MCF 10A (cell line): ENCODE measurements at regions not wholly inside any gene's neighbourhood (a gene's known extent, or its start where the extent isn't known, plus 50 kb on each side); places are given as distances from the start of the nearest gene placed in this dataset.

Source experiments
- BruUV-seq: library from RNA; stranded (reverse); fragments of 400-500 nt; replicated peaks from 2 replicates; lab custom pipeline; 2021; lab: Mats Ljungman, UMichigan
- CTCF ChIA-PET: fragments of 300-600 bp; sonication (Branson Sonifier 250); formaldehyde crosslinking; extraction: SDS; loops from one replicate; lab custom pipeline; 2021; ENCODE audit warnings: antibody characterized with exemption, inconsistent platforms; lab: Yijun Ruan, JAX
- POLR2A ChIA-PET: fragments of 300-600, 350-650 bp; sonication (Branson Sonifier 250); formaldehyde crosslinking; extraction: SDS; loops from one replicate; lab custom pipeline; 2020; ENCODE audit warnings: antibody characterized with exemption, inconsistent platforms; lab: Yijun Ruan, JAX
- DNase-seq: peaks from one replicate; pipeline ENCODE4 v3.0.0-alpha.2; 2018; ENCODE audit not compliant: unreplicated experiment
- H3K27ac Mint-ChIP-seq: one replicate; pipeline ENCODE4 v1.8.0; 2022; ENCODE audit warnings: mild to moderate bottlenecking, low read depth, mixed read lengths; ENCODE audit not compliant: unreplicated experiment
- H3K27me3 Mint-ChIP-seq: one replicate; pipeline ENCODE4 v1.8.0; 2022; ENCODE audit warnings: mixed read lengths; ENCODE audit not compliant: insufficient read depth, unreplicated experiment
- H3K36me3 Mint-ChIP-seq: one replicate; pipeline ENCODE4 v1.8.0; 2022; ENCODE audit warnings: mild to moderate bottlenecking, moderate library complexity, mixed read lengths; ENCODE audit not compliant: insufficient read depth, unreplicated experiment
- H3K4me1 Mint-ChIP-seq: one replicate; pipeline ENCODE4 v1.8.0; 2022; ENCODE audit warnings: mixed read lengths; ENCODE audit not compliant: insufficient read depth, unreplicated experiment
- H3K4me3 Mint-ChIP-seq: one replicate; pipeline ENCODE4 v1.8.0; 2022; ENCODE audit warnings: mild to moderate bottlenecking, moderate library complexity, mixed read lengths; ENCODE audit not compliant: unreplicated experiment
- H3K9me3 Mint-ChIP-seq: one replicate; pipeline ENCODE4 v1.8.0; 2022; ENCODE audit warnings: mixed read lengths; ENCODE audit not compliant: unreplicated experiment
- intact Hi-C: fragments of 100-400 bp; cut with micrococcal nuclease; formaldehyde crosslinking; loops from 2 replicates; pipeline ENCODE4 v1.14.1; 2022
- TF ChIP-seq, protein P1 (sequence below): fragments of 200-600 bp; IDR thresholded peaks from one replicate; pipeline ENCODE4 v1.8.0; 2022; ENCODE audit warnings: antibody characterized with exemption, mild to moderate bottlenecking; ENCODE audit not compliant: unreplicated experiment

DNA sequence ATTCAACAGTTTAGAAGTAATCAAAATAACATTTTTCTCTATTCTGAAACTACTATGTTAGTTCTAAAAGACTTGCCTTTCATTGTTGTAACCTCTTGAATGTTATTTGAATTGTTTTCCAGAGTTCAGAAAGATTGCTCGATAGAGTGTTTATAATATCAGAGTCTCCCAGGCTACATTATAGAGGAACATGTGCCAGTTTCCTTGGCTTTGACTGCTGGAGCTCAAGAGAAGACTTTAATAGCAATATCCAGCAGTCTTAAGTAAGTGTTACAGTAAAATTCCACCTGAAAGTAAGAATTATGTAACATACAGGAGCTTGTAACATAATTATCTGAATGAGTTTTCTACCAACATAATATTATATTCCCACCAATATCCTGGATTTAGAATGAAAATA lies 991.8 kb upstream of the ADGRB3 start:
- Mint-ChIP-seq H3K27me3 (no peaks in the 10 kb centered on the region), H3K4me1 (peaks cover 6% of the 10 kb centered on the region), H3K36me3 (no peaks in the 10 kb centered on the region), H3K27ac (no peak overlapping the region), H3K9me3 (no peaks in the 10 kb centered on the region), H3K4me3 (no peak overlapping the region)
- ChIA-PET CTCF (no interaction called here), POLR2A (no interaction called here)
- BruUV-seq: no TSS peak
- intact Hi-C loops: loop anchor here (2.0 kb wide), 1 partner anchor 32 kb away; no protein-coding TSS in a partner anchor
- TF ChIP-seq, protein P1, sequence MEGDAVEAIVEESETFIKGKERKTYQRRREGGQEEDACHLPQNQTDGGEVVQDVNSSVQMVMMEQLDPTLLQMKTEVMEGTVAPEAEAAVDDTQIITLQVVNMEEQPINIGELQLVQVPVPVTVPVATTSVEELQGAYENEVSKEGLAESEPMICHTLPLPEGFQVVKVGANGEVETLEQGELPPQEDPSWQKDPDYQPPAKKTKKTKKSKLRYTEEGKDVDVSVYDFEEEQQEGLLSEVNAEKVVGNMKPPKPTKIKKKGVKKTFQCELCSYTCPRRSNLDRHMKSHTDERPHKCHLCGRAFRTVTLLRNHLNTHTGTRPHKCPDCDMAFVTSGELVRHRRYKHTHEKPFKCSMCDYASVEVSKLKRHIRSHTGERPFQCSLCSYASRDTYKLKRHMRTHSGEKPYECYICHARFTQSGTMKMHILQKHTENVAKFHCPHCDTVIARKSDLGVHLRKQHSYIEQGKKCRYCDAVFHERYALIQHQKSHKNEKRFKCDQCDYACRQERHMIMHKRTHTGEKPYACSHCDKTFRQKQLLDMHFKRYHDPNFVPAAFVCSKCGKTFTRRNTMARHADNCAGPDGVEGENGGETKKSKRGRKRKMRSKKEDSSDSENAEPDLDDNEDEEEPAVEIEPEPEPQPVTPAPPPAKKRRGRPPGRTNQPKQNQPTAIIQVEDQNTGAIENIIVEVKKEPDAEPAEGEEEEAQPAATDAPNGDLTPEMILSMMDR: no peak
- DNase-seq: no peak

DNA sequence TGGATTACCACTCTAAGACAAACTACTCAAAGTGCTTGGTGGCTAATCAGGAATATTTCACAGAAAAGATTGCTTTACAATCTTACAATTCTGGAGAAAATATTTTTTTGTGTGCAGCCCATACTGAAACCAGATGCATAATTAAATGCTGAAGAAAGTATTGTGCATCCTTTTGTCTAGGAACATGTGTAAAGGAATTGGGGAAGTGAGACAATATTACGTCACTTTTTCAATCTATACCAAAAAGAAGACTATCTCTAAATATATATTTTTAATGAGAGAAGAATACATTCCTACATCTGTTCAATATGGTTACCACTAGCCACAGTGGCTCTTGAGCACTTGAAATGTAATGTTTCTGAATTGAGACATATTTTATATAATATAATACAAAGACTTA lies 992.5 kb upstream of the ADGRB3 start:
- POLR2A ChIA-PET: no interaction called here
- DNase-seq: no peak
- Mint-ChIP-seq H3K4me1 (peaks cover 6% of the 10 kb centered on the region), H3K27ac (no peak overlapping the region), H3K9me3 (no peaks in the 10 kb centered on the region), H3K4me3 (no peak overlapping the region), H3K36me3 (no peaks in the 10 kb centered on the region), H3K27me3 (no peaks in the 10 kb centered on the region)
- no TSS peak for BruUV-seq
- CTCF ChIA-PET: no interaction called here
- intact Hi-C loops: loop anchor here (2.0 kb wide), 1 partner anchor 32 kb away; no protein-coding TSS in a partner anchor
- TF ChIP-seq, protein P1: no peak

DNA sequence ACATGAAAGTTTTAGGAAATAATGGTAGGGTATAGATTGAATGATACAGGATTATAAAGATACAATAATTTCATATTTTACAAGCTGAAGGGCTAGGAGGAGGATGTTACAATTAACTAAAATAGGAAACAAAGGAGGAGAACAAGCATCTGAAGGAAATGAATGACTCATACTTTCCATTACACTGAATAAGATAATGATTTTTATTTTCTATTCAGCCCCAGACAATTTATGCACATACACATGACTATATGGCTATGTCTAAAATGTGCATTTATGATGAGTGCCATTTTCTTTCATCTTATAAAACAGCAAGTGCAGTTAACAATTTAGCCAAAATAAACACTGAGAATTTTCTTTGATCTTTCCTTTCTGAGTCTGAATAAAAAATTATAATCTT lies 994.6 kb upstream of the ADGRB3 start:
- TF ChIP-seq, protein P1: no peak
- Mint-ChIP-seq H3K27me3 (no peaks in the 10 kb centered on the region), H3K4me3 (no peak overlapping the region), H3K4me1 (peaks cover 6% of the 10 kb centered on the region), H3K9me3 (no peaks in the 10 kb centered on the region), H3K27ac (no peak overlapping the region), H3K36me3 (no peaks in the 10 kb centered on the region)
- intact Hi-C loops: no loop called here
- no TSS peak for BruUV-seq
- no peak for DNase-seq
- ChIA-PET POLR2A (no interaction called here), CTCF (no interaction called here)

DNA sequence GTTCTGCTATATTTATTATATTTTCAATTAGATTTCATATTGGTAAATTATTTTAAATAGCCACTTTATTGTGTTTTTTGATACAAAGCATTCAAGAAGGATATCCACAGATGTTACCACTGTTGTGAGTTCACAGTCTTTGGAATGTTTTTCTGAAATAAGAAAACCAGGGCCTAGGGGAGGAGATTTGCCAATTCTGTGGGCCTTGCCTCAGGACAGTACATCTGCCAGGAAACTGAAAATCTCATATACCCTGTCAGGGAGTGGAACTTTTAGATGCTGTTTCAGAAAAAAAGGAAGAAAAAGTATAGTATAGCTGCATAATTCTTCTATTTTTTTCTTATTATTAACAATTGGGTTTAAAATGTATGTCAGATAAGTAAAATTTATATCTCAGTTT lies 995.9 kb upstream of the ADGRB3 start:
- Mint-ChIP-seq H3K27ac (no peak overlapping the region), H3K4me1 (peaks cover 6% of the 10 kb centered on the region), H3K9me3 (no peaks in the 10 kb centered on the region), H3K4me3 (no peak overlapping the region), H3K27me3 (no peaks in the 10 kb centered on the region), H3K36me3 (no peaks in the 10 kb centered on the region)
- ChIA-PET POLR2A (no interaction called here), CTCF (no interaction called here)
- DNase-seq: no peak
- intact Hi-C loops: no loop called here
- no TSS peak for BruUV-seq
- TF ChIP-seq, protein P1: no peak
